Urinary bladder (tissue), 3 donors: ENCODE measurements at regions not wholly inside any gene's neighbourhood (a gene's known extent, or its start where the extent isn't known, plus 50 kb on each side); places are given as distances from the start of the nearest gene placed in this dataset.

Source experiments
- DNase-seq: peaks from one replicate; pipeline ENCODE4 v3.0.0-alpha.2; 2015; ENCODE audit errors: extremely low spot score
- H3K27ac ChIP-seq: one replicate; pipeline ENCODE4 v1.5.1; 2013; ENCODE audit warnings: low read depth, mild to moderate bottlenecking, moderate library complexity
- H3K36me3 ChIP-seq: one replicate; pipeline ENCODE4 v1.6.1; 2013; ENCODE audit warnings: mild to moderate bottlenecking, moderate library complexity; ENCODE audit not compliant: insufficient read depth
- H3K4me1 ChIP-seq: one replicate; pipeline ENCODE4 v1.6.1; 2013; ENCODE audit warnings: mild to moderate bottlenecking, moderate library complexity; ENCODE audit not compliant: insufficient read depth
- H3K4me3 ChIP-seq: one replicate; pipeline ENCODE4 v1.5.1; 2013; ENCODE audit warnings: low read depth, low read length
- WGBS: extraction: QIAGEN DNeasy Blood & Tissue Kit; methylation state at CpG from one replicate; pipeline ENCODE4 v1.1.7; 2013; 5-methylcytosine and 5-hydroxymethylcytosine counted together
- donor health status: healthy with polysubstance abuse.
- donor health status: healthy.

GRCh38 chr20:60857708-60858107, 394.4 kb upstream of the CDH4 start:
- no peak for DNase-seq
- Histone ChIP-seq H3K27ac (no peak overlapping the region), H3K4me1 (no peaks in the 10 kb centered on the region), H3K36me3 (no peaks in the 10 kb centered on the region), H3K4me3 (no peak overlapping the region)
- 61% methylated on average over 6 of the region's 6 CpGs for WGBS

- Histone ChIP-seq H3K4me3 (no peak overlapping the region), H3K4me1 (no peaks in the 10 kb centered on the region), H3K27ac (no peak overlapping the region), H3K36me3 (no peaks in the 10 kb centered on the region)
- 77% methylated on average over 5 of the region's 5 CpGs for WGBS
- no peak for DNase-seq
These were observed 389.5 kb upstream of the CDH4 start for GRCh38 chr20:60862601-60863000.

- no peak overlapping the region for H3K27ac ChIP-seq
- H3K4me1 ChIP-seq = no peaks in the 10 kb centered on the region
- 86% methylated on average over 3 of the region's 3 CpGs for WGBS
- H3K4me3 ChIP-seq = no peak overlapping the region
- no peaks in the 10 kb centered on the region for H3K36me3 ChIP-seq
- DNase-seq = no peak
These were observed 388.5 kb upstream of the CDH4 start for GRCh38 chr20:60863548-60863947.

- no peak for DNase-seq
- Histone ChIP-seq H3K4me3 (no peak overlapping the region), H3K4me1 (no peaks in the 10 kb centered on the region), H3K36me3 (no peaks in the 10 kb centered on the region), H3K27ac (no peak overlapping the region)
- WGBS = 80% methylated on average over 3 of the region's 3 CpGs
These were observed 384.5 kb upstream of the CDH4 start for GRCh38 chr20:60867589-60867988.

GRCh38 chr20:60868316-60868891, 383.7 kb upstream of the CDH4 start:
- Histone ChIP-seq H3K4me3 (no peak overlapping the region), H3K36me3 (no peaks in the 10 kb centered on the region), H3K4me1 (no peaks in the 10 kb centered on the region), H3K27ac (no peak overlapping the region)
- WGBS = 67% methylated on average over 22 of the region's 22 CpGs
- no peak for DNase-seq

- no peak overlapping the region for H3K4me3 ChIP-seq
- no peak overlapping the region for H3K27ac ChIP-seq
- DNase-seq = no peak
- WGBS = 47% methylated on average over 12 of the region's 12 CpGs
- H3K4me1 ChIP-seq = no peaks in the 10 kb centered on the region
- H3K36me3 ChIP-seq = no peaks in the 10 kb centered on the region
These were observed 383.0 kb upstream of the CDH4 start for GRCh38 chr20:60869087-60869486.

- no peak overlapping the region for H3K27ac ChIP-seq
- no peaks in the 10 kb centered on the region for H3K4me1 ChIP-seq
- no peaks in the 10 kb centered on the region for H3K36me3 ChIP-seq
- no peak for DNase-seq
- no peak overlapping the region for H3K4me3 ChIP-seq
- 78% methylated on average over 9 of the region's 9 CpGs for WGBS
These were observed 382.4 kb upstream of the CDH4 start for GRCh38 chr20:60869625-60870024.

GRCh38 chr20:60870040-60870439, 382.0 kb upstream of the CDH4 start:
- Histone ChIP-seq H3K4me3 (no peak overlapping the region), H3K4me1 (no peaks in the 10 kb centered on the region), H3K36me3 (no peaks in the 10 kb centered on the region), H3K27ac (no peak overlapping the region)
- no peak for DNase-seq
- 95% methylated on average over 7 of the region's 7 CpGs for WGBS

- no peaks in the 10 kb centered on the region for H3K4me1 ChIP-seq
- no peak overlapping the region for H3K27ac ChIP-seq
- DNase-seq = no peak
- WGBS = 63% methylated on average over 8 of the region's 8 CpGs
- H3K4me3 ChIP-seq = no peak overlapping the region
- H3K36me3 ChIP-seq = no peaks in the 10 kb centered on the region
These were observed 379.8 kb upstream of the CDH4 start for GRCh38 chr20:60872224-60872623.

GRCh38 chr20:60877071-60877857, 374.8 kb upstream of the CDH4 start:
- no peak for DNase-seq
- 69% methylated on average over 14 of the region's 14 CpGs for WGBS
- Histone ChIP-seq H3K36me3 (no peaks in the 10 kb centered on the region), H3K4me3 (no peak overlapping the region), H3K4me1 (no peaks in the 10 kb centered on the region), H3K27ac (no peak overlapping the region)

- Histone ChIP-seq H3K4me3 (no peak overlapping the region), H3K27ac (no peak overlapping the region), H3K36me3 (no peaks in the 10 kb centered on the region), H3K4me1 (no peaks in the 10 kb centered on the region)
- 75% methylated on average over 6 of the region's 6 CpGs for WGBS
- DNase-seq = no peak
These were observed 369.2 kb upstream of the CDH4 start for GRCh38 chr20:60882836-60883235.

- H3K36me3 ChIP-seq = no peaks in the 10 kb centered on the region
- H3K4me3 ChIP-seq = no peak overlapping the region
- WGBS = 79% methylated on average over 4 of the region's 4 CpGs
- H3K4me1 ChIP-seq = no peaks in the 10 kb centered on the region
- no peak for DNase-seq
- H3K27ac ChIP-seq = no peak overlapping the region
These were observed 368.6 kb upstream of the CDH4 start for GRCh38 chr20:60883496-60883895.

GRCh38 chr20:60884277-60884676, 367.8 kb upstream of the CDH4 start:
- Histone ChIP-seq H3K27ac (no peak overlapping the region), H3K4me3 (no peak overlapping the region), H3K4me1 (no peaks in the 10 kb centered on the region), H3K36me3 (no peaks in the 10 kb centered on the region)
- no peak for DNase-seq
- 94% methylated on average over 3 of the region's 3 CpGs for WGBS

GRCh38 chr20:60888771-60889170, 363.3 kb upstream of the CDH4 start:
- no peak for DNase-seq
- H3K4me1 ChIP-seq = no peaks in the 10 kb centered on the region
- H3K36me3 ChIP-seq = no peaks in the 10 kb centered on the region
- WGBS = 75% methylated on average over 8 of the region's 8 CpGs
- H3K27ac ChIP-seq = no peak overlapping the region
- H3K4me3 ChIP-seq = no peak overlapping the region
